ENCODE measurements at regions not wholly inside any gene's neighbourhood (a gene's known extent, or its start where the extent isn't known, plus 50 kb on each side); places are given as distances from the start of the nearest gene placed in this dataset.

- ATAC-seq: peak; percentile 50 to 90 (median 78)
- TF ChIP-seq CTCF (IDR thresholded peaks at IDR 0.05): no peak
- Histone ChIP-seq H3K4me1 (peaks cover 0 to 36% (median 28%) of the 10 kb centered on the region in 9 donors), H3K27ac (peak overlapping the region; percentile 33 to 93 (median 88)), H3K9me3 (no peaks in the 10 kb centered on the region), H3K4me3 (peak overlapping the region; percentile 65 to 98 (median 74)), H3K36me3 (peaks cover 0 to 9% (median 0%) of the 10 kb centered on the region in 9 donors), H3K27me3 (no peaks in the 10 kb centered on the region)
- 0 to 2% methylated on average over 20 of the region's 20 CpGs for WGBS, 2 donors
- intact Hi-C loops (cut with DNase I): loop anchor here in 3 of 10 donors (1.0 to 10.0 kb wide), 3 partner anchors 33 to 138 kb away; no protein-coding TSS in a partner anchor
- DNase-seq: peak; percentile 55 to 63
Measured at GRCh38 chr19:27793128-27793643, 1419.8 kb downstream of the UQCRFS1 start.

- WGBS, 2 donors: 14% methylated on average over 6 of the region's 6 CpGs
- intact Hi-C loops (cut with DNase I): loop anchor here in 3 of 10 donors (1.0 to 10.0 kb wide), 3 partner anchors 32 to 138 kb away; no protein-coding TSS in a partner anchor
- Histone ChIP-seq H3K4me3 (peak overlapping the region; percentile 65 to 98 (median 74)), H3K9me3 (no peaks in the 10 kb centered on the region), H3K27me3 (no peaks in the 10 kb centered on the region), H3K36me3 (peaks cover 0 to 4% (median 0%) of the 10 kb centered on the region in 9 donors), H3K4me1 (peaks cover 0 to 36% (median 28%) of the 10 kb centered on the region in 9 donors), H3K27ac (peak overlapping the region in 9 of 10 donors; percentile 85 to 93 (median 89))
- no peak for DNase-seq
- no peak for ATAC-seq
- TF ChIP-seq CTCF (IDR thresholded peaks at IDR 0.05): no peak
Measured at GRCh38 chr19:27792576-27793127, 1420.3 kb downstream of the UQCRFS1 start.

GRCh38 chr19:27780367-27781075, 1432.4 kb downstream of the UQCRFS1 start:
- intact Hi-C loops (cut with DNase I): no loop called here
- DNase-seq: no peak
- 82 to 85% methylated on average over 10 of the region's 10 CpGs for WGBS, 2 donors
- TF ChIP-seq CTCF (IDR thresholded peaks at IDR 0.05): no peak
- H3K9me3 ChIP-seq: no peaks in the 10 kb centered on the region
- H3K36me3 ChIP-seq: peaks cover 0 to 19% (median 0%) of the 10 kb centered on the region in 9 donors
- peak overlapping the region in 1 of 10 donors; percentile 73 for H3K27ac ChIP-seq
- H3K4me3 ChIP-seq: peak overlapping the region in 1 of 10 donors; percentile 34
- no peaks in the 10 kb centered on the region for H3K27me3 ChIP-seq
- no peaks in the 10 kb centered on the region for H3K4me1 ChIP-seq
- no peak for ATAC-seq

GRCh38 chr19:27779954-27780353, 1433.0 kb downstream of the UQCRFS1 start:
- ATAC-seq: no peak

More at GRCh38 chr19:27779954-27780353, 1433.0 kb downstream of the UQCRFS1 start:
- peak overlapping the region in 1 of 10 donors; percentile 73 for H3K27ac ChIP-seq
- intact Hi-C loops (cut with DNase I): no loop called here
- TF ChIP-seq CTCF (IDR thresholded peaks at IDR 0.05): no peak
- DNase-seq: no peak
- H3K4me3 ChIP-seq: peak overlapping the region in 1 of 10 donors; percentile 34
- H3K9me3 ChIP-seq: peaks cover 0 to 5% (median 0%) of the 10 kb centered on the region in 11 donors
- 89 to 94% methylated on average over 1 of the region's 1 CpG for WGBS, 2 donors
- H3K36me3 ChIP-seq: peaks cover 0 to 25% (median 0%) of the 10 kb centered on the region in 9 donors
- no peaks in the 10 kb centered on the region for H3K27me3 ChIP-seq
- H3K4me1 ChIP-seq: no peaks in the 10 kb centered on the region

Data from heart right ventricle (tissue), 16 donors.